ENCODE measurements at regions not wholly inside any gene's neighbourhood (a gene's known extent, or its start where the extent isn't known, plus 50 kb on each side); places are given as distances from the start of the nearest gene placed in this dataset.

- TF ChIP-seq, protein P1, sequence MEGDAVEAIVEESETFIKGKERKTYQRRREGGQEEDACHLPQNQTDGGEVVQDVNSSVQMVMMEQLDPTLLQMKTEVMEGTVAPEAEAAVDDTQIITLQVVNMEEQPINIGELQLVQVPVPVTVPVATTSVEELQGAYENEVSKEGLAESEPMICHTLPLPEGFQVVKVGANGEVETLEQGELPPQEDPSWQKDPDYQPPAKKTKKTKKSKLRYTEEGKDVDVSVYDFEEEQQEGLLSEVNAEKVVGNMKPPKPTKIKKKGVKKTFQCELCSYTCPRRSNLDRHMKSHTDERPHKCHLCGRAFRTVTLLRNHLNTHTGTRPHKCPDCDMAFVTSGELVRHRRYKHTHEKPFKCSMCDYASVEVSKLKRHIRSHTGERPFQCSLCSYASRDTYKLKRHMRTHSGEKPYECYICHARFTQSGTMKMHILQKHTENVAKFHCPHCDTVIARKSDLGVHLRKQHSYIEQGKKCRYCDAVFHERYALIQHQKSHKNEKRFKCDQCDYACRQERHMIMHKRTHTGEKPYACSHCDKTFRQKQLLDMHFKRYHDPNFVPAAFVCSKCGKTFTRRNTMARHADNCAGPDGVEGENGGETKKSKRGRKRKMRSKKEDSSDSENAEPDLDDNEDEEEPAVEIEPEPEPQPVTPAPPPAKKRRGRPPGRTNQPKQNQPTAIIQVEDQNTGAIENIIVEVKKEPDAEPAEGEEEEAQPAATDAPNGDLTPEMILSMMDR (IDR thresholded peaks at IDR 0.05; ENCODE audit: low read length) = no peak
- TF ChIP-seq EZH2 (optimal IDR thresholded peaks at IDR 0.05; ENCODE audit: low read depth, low read length) (no peak), EZH2phosphoT487 (IDR thresholded peaks at IDR 0.05; ENCODE audit: low read length) (no peak)
Observed at GRCh38 chr6:139747154-139747553, 372.7 kb upstream of the CITED2 start.

DNA sequence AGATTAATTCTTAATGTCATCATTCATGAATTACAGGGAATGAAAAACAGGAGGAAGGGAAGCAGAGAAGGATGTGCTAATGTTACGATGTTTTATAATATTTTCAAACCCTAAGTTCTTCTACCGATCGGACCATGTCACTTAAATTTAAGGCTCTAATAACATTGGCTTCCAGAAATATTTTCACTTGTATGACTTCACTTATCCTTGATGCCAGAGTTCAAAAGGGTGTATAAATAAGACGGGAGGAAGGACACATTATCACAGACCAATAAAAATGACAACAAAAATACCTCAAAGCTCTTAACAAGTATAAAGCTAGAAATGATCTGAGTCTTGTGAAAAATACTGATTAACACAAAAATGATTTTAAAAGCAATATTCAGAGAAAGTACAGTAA, 370.4 kb upstream of the CITED2 start:
- no peaks in the 10 kb centered on the region for H3K36me3 ChIP-seq (replicated peaks; ENCODE audit: insufficient read depth, low read length)
- H4K20me1 ChIP-seq (ENCODE audit: insufficient read depth, low read length) = no peaks in the 10 kb centered on the region
- H3K9ac ChIP-seq (ENCODE audit: low read length) = no peak overlapping the region
- no peaks in the 10 kb centered on the region for H3K79me2 ChIP-seq (ENCODE audit: low read length)
- H2AFZ ChIP-seq (ENCODE audit: low read length) = no peak overlapping the region
- no peaks in the 10 kb centered on the region for H3F3A ChIP-seq (ENCODE audit: insufficient read depth, low read length)
- no peak for DNase-seq
- H3K27ac ChIP-seq (ENCODE audit: low read length) = no peak overlapping the region
- H3K4me1 ChIP-seq (ENCODE audit: low read length) = peaks cover 2% of the 10 kb centered on the region; the same call in 1 of the 2 replicates
- H3K9me3 ChIP-seq (replicated peaks; ENCODE audit: insufficient read depth, low read length) = no peaks in the 10 kb centered on the region
- H3K4me2 ChIP-seq (ENCODE audit: low read depth, low read length) = no peak overlapping the region
- no peaks in the 10 kb centered on the region for H3K27me3 ChIP-seq (replicated peaks; ENCODE audit: insufficient read depth, low read length)
- no peaks in the 10 kb centered on the region for H3K9me2 ChIP-seq (replicated peaks; ENCODE audit: insufficient read depth, low read length)
- no peak for TF ChIP-seq EZH2phosphoT487 (IDR thresholded peaks at IDR 0.05; ENCODE audit: low read length)
- TF ChIP-seq EZH2 (optimal IDR thresholded peaks at IDR 0.05; ENCODE audit: low read depth, low read length) = no peak
- TF ChIP-seq, protein P1 (IDR thresholded peaks at IDR 0.05; ENCODE audit: low read length) = no peak
- no peak overlapping the region for H3K4me3 ChIP-seq (ENCODE audit: low read length)

More at GRCh38 chr6:139747154-139747553, 372.7 kb upstream of the CITED2 start:
- Histone ChIP-seq H3F3A (ENCODE audit: insufficient read depth, low read length) (no peaks in the 10 kb centered on the region), H3K4me3 (ENCODE audit: low read length) (no peak overlapping the region), H3K27me3 (replicated peaks; ENCODE audit: insufficient read depth, low read length) (no peaks in the 10 kb centered on the region), H4K20me1 (ENCODE audit: insufficient read depth, low read length) (no peaks in the 10 kb centered on the region), H3K4me1 (ENCODE audit: low read length) (no peaks in the 10 kb centered on the region), H3K9ac (ENCODE audit: low read length) (no peak overlapping the region), H3K4me2 (ENCODE audit: low read depth, low read length) (no peak overlapping the region), H2AFZ (ENCODE audit: low read length) (no peak overlapping the region), H3K27ac (ENCODE audit: low read length) (no peak overlapping the region), H3K79me2 (ENCODE audit: low read length) (no peaks in the 10 kb centered on the region), H3K9me2 (replicated peaks; ENCODE audit: insufficient read depth, low read length) (no peaks in the 10 kb centered on the region), H3K9me3 (replicated peaks; ENCODE audit: insufficient read depth, low read length) (no peaks in the 10 kb centered on the region), H3K36me3 (replicated peaks; ENCODE audit: insufficient read depth, low read length) (no peaks in the 10 kb centered on the region)
- no peak for DNase-seq

GRCh38 chr6:139743664-139744437, 369.4 kb upstream of the CITED2 start:
- Histone ChIP-seq H3K9me2 (replicated peaks; ENCODE audit: insufficient read depth, low read length) (no peaks in the 10 kb centered on the region), H3K9me3 (replicated peaks; ENCODE audit: insufficient read depth, low read length) (no peaks in the 10 kb centered on the region), H2AFZ (ENCODE audit: low read length) (no peak overlapping the region), H3K27me3 (replicated peaks; ENCODE audit: insufficient read depth, low read length) (no peaks in the 10 kb centered on the region), H3F3A (ENCODE audit: insufficient read depth, low read length) (no peaks in the 10 kb centered on the region), H3K4me1 (ENCODE audit: low read length) (peaks cover 9% of the 10 kb centered on the region), H3K36me3 (replicated peaks; ENCODE audit: insufficient read depth, low read length) (no peaks in the 10 kb centered on the region), H4K20me1 (ENCODE audit: insufficient read depth, low read length) (no peaks in the 10 kb centered on the region), H3K9ac (ENCODE audit: low read length) (no peak overlapping the region), H3K4me3 (ENCODE audit: low read length) (no peak overlapping the region), H3K27ac (ENCODE audit: low read length) (no peak overlapping the region), H3K4me2 (ENCODE audit: low read depth, low read length) (no peak overlapping the region), H3K79me2 (ENCODE audit: low read length) (no peaks in the 10 kb centered on the region)
- no peak for DNase-seq
- TF ChIP-seq EZH2 (optimal IDR thresholded peaks at IDR 0.05; ENCODE audit: low read depth, low read length) = no peak
- TF ChIP-seq, protein P1 (IDR thresholded peaks at IDR 0.05; ENCODE audit: low read length) = no peak
- TF ChIP-seq EZH2phosphoT487 (IDR thresholded peaks at IDR 0.05; ENCODE audit: low read length) = no peak
